ENCODE measurements at regions not wholly inside any gene's neighbourhood (a gene's known extent, or its start where the extent isn't known, plus 50 kb on each side); places are given as distances from the start of the nearest gene placed in this dataset.

DNA sequence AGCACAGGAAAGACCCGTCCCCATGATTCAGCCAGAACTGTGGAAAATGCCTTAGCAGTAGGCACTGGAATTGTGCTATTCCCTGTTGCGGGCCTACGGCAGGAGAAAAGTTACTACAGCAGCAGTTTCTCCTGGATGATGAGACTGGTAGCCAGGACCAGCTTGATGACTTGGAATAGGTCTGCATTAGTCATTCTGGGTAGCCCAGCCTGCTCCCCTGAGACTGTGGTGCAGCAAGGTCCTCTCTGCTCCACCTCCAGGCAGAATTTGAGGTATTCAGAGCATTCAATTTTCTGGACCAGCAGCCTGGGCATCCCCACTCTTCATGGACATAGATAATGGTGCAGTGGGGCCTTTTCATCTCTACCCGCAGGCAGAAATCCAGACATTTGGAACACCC is 490.0 kb downstream of the SH2D4B start:
- TF ChIP-seq, protein P1, sequence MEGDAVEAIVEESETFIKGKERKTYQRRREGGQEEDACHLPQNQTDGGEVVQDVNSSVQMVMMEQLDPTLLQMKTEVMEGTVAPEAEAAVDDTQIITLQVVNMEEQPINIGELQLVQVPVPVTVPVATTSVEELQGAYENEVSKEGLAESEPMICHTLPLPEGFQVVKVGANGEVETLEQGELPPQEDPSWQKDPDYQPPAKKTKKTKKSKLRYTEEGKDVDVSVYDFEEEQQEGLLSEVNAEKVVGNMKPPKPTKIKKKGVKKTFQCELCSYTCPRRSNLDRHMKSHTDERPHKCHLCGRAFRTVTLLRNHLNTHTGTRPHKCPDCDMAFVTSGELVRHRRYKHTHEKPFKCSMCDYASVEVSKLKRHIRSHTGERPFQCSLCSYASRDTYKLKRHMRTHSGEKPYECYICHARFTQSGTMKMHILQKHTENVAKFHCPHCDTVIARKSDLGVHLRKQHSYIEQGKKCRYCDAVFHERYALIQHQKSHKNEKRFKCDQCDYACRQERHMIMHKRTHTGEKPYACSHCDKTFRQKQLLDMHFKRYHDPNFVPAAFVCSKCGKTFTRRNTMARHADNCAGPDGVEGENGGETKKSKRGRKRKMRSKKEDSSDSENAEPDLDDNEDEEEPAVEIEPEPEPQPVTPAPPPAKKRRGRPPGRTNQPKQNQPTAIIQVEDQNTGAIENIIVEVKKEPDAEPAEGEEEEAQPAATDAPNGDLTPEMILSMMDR (IDR thresholded peaks at IDR 0.05): no peak
- DNase-seq: no peak
- ATAC-seq: no peak
- Histone ChIP-seq H3K27ac (no peak overlapping the region), H3K4me1 (no peaks in the 10 kb centered on the region), H3K27me3 (ENCODE audit: low read depth) (no peaks in the 10 kb centered on the region), H3K4me3 (no peak overlapping the region), H3K9me3 (no peaks in the 10 kb centered on the region), H3K36me3 (no peaks in the 10 kb centered on the region)
- intact Hi-C loops (cut with DNase I): no loop called here

DNA sequence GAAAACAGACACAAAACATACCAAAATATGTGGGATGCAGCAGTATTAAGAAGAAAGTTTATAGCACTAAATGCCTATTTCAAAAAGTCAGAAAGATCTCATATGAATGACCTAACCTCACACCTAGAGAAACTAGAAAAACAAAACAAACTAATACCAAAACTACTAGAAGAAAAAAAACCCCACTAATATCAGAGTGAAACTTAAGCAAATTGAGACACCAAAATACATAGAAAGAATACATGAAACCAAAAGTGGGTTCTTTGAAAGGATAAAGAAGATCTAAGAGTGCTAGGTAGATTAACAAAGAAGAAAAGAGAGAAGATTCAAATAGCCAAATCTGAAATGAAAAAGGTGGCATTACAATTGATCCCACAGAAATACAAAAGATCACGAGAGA is 494.1 kb downstream of the SH2D4B start:
- H3K36me3 ChIP-seq: no peaks in the 10 kb centered on the region
- DNase-seq: no peak
- H3K27me3 ChIP-seq (ENCODE audit: low read depth): no peaks in the 10 kb centered on the region
- TF ChIP-seq, protein P1 (IDR thresholded peaks at IDR 0.05): no peak
- H3K27ac ChIP-seq: no peak overlapping the region
- no peaks in the 10 kb centered on the region for H3K4me1 ChIP-seq
- H3K9me3 ChIP-seq: no peaks in the 10 kb centered on the region
- ATAC-seq: no peak
- H3K4me3 ChIP-seq: no peak overlapping the region
- intact Hi-C loops (cut with DNase I): no loop called here

DNA sequence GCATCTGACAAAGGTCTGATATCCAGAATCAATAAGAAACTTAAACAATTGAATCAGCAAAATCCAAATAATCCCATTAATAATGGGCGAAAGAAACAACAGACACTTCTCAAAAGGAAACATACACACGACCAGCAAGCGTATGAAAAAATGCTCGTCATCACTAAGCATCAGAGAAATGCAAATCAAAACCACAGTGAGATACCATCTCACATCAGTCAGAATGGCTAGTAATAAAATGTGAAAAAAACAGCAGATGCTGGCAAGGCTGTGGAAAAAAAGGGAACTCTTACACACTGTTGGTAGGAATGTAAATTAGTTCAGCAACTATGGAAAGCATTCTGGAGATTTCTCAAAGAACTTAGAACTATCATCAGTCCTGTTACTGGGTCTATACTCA is 496.7 kb downstream of the SH2D4B start:
- no peak overlapping the region for H3K27ac ChIP-seq
- no peaks in the 10 kb centered on the region for H3K4me1 ChIP-seq
- DNase-seq (no peak), ATAC-seq (no peak)
- H3K36me3 ChIP-seq: no peaks in the 10 kb centered on the region
- H3K27me3 ChIP-seq (ENCODE audit: low read depth): no peaks in the 10 kb centered on the region
- H3K4me3 ChIP-seq: no peak overlapping the region
- TF ChIP-seq, protein P1 (IDR thresholded peaks at IDR 0.05): no peak
- intact Hi-C loops (cut with DNase I): no loop called here
- H3K9me3 ChIP-seq: no peaks in the 10 kb centered on the region

DNA sequence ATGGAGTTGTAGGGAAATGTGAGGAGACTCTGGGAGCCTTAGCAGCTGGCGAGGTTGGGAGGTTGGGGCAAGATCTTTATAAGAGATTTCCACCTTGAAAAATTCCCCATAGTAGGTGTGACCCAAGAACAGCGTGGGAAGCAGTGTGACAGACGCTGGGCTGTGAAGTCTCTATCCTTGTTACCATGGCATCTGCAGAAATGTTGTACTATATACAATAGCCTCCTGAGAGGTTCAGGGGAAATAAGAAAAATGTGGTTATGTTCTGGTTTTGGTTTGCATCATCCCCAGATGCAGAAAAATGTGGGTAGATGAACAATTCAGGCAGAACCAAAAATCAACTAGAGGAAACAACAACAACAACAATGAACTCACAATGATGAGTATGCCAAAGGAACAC is 498.6 kb downstream of the SH2D4B start:
- H3K36me3 ChIP-seq: no peaks in the 10 kb centered on the region
- H3K4me1 ChIP-seq: no peaks in the 10 kb centered on the region
- H3K27me3 ChIP-seq (ENCODE audit: low read depth): no peaks in the 10 kb centered on the region
- no peak overlapping the region for H3K27ac ChIP-seq
- ATAC-seq (no peak), DNase-seq (no peak)
- intact Hi-C loops (cut with DNase I): no loop called here
- H3K9me3 ChIP-seq: no peaks in the 10 kb centered on the region
- TF ChIP-seq, protein P1 (IDR thresholded peaks at IDR 0.05): no peak
- H3K4me3 ChIP-seq: no peak overlapping the region

DNA sequence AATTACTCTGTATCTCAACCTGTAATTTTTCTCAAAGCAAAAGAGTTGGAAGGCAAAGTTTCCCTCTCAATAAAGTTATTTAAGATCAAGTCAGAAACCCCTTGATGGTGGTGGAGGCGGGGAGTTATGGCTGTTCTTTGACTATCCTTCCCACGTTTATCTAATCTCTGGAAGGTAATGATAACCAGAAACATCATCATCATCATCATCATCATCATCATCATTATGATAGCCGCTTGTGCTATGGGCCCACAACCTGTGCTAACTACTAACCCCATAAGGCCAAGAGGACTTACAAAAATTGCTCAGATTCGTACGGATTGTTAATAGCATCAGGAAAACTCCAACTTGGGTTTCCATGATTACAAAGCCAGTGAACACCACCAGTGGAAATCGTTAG is 502.3 kb downstream of the SH2D4B start:
- intact Hi-C loops (cut with DNase I): no loop called here
- TF ChIP-seq, protein P1 (IDR thresholded peaks at IDR 0.05): no peak
- Histone ChIP-seq H3K27ac (no peak overlapping the region), H3K36me3 (no peaks in the 10 kb centered on the region), H3K4me1 (no peaks in the 10 kb centered on the region), H3K27me3 (ENCODE audit: low read depth) (no peaks in the 10 kb centered on the region), H3K9me3 (no peaks in the 10 kb centered on the region), H3K4me3 (no peak overlapping the region)
- ATAC-seq (no peak), DNase-seq (no peak)

DNA sequence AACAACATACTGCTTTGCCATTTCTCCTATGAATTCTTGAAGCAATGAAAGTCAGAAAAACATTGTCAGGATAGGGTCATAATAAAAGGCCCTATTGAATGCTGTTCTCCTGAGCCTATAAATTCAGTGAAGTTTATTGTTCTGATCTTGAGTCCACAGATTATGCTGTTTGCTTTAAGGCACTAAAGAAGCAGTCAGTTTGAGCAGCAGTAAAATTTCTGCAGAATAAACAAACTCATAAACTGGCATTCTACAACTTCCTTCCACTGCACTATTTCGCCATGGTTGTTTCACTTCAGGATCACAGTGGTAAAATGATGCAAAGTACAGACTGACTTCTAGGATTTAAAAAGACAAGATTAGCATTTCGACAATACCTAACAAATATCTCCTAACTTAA is 503.2 kb downstream of the SH2D4B start:
- Histone ChIP-seq H3K36me3 (no peaks in the 10 kb centered on the region), H3K9me3 (no peaks in the 10 kb centered on the region), H3K27me3 (ENCODE audit: low read depth) (no peaks in the 10 kb centered on the region), H3K4me3 (no peak overlapping the region), H3K4me1 (no peaks in the 10 kb centered on the region), H3K27ac (no peak overlapping the region)
- intact Hi-C loops (cut with DNase I): no loop called here
- DNase-seq (no peak), ATAC-seq (no peak)
- TF ChIP-seq, protein P1 (IDR thresholded peaks at IDR 0.05): no peak

Data from lower lobe of right lung (tissue), 2 donors.